ENCODE measurements at regions not wholly inside any gene's neighbourhood (a gene's known extent, or its start where the extent isn't known, plus 50 kb on each side); places are given as distances from the start of the nearest gene placed in this dataset.

DNA sequence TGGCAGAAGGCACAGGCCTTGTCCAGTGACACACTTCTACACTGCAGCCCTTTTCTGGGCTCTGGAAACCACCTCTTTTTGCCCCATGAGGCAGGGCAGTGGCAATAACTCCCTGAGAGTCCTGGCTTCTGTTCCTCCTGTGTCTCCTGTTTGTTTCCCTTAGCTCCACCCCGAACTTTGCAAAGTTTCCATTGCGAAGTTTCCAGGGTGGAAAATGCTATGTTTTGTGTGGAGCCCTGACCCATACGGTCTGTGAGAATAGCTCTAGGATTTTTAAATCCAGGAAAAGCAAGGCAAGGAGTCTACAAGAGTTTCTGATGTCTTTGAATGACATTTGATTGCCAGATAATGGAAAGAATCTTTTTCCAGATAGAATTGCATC is 92.2 kb upstream of the AKR1E2 start:
- TF ChIP-seq, protein P1, sequence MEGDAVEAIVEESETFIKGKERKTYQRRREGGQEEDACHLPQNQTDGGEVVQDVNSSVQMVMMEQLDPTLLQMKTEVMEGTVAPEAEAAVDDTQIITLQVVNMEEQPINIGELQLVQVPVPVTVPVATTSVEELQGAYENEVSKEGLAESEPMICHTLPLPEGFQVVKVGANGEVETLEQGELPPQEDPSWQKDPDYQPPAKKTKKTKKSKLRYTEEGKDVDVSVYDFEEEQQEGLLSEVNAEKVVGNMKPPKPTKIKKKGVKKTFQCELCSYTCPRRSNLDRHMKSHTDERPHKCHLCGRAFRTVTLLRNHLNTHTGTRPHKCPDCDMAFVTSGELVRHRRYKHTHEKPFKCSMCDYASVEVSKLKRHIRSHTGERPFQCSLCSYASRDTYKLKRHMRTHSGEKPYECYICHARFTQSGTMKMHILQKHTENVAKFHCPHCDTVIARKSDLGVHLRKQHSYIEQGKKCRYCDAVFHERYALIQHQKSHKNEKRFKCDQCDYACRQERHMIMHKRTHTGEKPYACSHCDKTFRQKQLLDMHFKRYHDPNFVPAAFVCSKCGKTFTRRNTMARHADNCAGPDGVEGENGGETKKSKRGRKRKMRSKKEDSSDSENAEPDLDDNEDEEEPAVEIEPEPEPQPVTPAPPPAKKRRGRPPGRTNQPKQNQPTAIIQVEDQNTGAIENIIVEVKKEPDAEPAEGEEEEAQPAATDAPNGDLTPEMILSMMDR (conservative IDR thresholded peaks at IDR 0.05; ENCODE audit: low read depth, low read length): no peak

DNA sequence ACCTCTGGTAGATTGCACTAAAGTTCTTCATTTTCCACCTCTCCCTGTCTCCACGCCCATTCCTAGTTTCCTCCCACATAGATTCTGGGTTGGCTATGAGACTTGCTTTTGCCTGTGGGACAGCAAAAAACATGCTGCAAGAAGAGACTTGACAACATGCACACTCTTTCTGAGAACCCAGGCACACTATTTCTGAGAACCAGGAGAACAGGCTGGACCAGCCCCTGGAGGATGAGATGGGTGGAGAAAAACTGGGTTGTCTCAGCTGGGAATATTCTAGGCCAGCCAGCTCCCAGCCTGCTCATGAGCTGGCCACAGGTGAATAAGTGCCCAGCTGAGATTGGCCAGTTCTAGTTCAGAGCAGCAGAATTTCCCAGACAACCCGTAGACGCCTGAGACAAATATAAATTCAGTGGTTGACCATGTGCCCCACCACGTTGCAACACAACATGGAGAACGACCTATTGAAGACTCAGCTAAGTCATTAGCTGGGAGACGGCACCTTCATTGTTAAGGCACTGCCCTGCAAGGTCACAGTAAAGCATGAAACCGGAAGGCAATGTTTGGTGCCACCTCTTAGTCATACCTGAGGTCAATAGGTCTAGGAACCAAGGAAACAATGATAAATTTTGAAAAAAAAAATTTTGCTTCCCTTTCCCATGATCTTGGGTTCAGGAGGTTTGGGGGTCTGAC is 92.7 kb upstream of the AKR1E2 start:
- DNase-seq (ENCODE audit: low read depth): no peak
- no peak overlapping the region for H3K4me3 ChIP-seq (ENCODE audit: low read depth, low read length)
- TF ChIP-seq, protein P1 (conservative IDR thresholded peaks at IDR 0.05; ENCODE audit: low read depth, low read length): no peak

More for the DNA sequence above, 92.2 kb upstream of the AKR1E2 start:
- no peak overlapping the region for H3K4me3 ChIP-seq (ENCODE audit: low read depth, low read length)
- no peak for DNase-seq (ENCODE audit: low read depth)

DNA sequence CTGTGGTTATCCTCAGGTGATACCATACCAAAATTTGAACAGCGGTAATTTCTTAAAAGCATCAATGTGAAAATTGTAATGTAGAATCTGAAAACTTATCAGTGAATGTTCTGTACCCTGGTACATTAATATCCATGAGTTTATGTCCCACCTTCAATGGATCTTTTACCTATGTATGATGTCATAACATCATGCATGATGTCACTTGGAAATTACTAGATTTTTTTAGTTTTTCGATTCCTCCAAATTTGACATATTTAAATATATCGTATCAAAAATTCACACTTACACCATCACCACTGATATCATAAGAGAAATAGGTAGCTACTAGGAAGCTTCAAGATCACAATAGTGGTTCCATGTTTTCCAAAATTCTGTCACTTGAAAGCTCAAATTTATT is 95.0 kb upstream of the AKR1E2 start:
- DNase-seq (ENCODE audit: low read depth): no peak
- TF ChIP-seq, protein P1 (conservative IDR thresholded peaks at IDR 0.05; ENCODE audit: low read depth, low read length): no peak
- H3K4me3 ChIP-seq (ENCODE audit: low read depth, low read length): no peak overlapping the region

DNA sequence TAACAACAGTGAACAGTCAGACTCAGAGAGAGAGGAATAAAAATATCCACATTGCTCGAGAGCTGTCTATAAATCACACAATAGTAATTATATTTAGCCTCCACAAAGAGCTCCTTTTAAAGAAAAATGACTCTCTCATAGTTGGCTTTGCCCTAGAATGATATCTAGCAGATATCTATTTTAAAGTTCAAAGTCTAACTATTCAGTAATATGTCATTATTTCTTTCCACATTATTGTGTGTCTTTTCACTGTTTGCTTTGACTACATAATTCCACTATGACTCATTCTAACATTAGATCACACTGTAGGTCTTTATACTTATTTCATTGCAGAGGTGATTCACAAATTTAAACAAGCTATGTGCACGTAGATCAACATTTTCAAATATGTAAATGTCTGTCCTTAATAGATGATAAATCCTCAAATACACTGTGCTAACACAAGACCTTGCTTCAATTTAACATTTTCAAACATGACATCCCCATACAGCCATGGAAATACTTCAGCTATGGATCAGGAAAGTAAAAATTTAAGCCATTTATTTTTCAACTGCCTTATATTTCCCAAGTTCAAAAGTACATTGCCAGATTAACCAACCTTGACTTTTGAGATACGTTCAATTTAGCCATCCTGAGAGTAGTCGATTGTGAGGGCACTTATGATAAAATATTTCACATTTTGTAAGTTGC is 99.9 kb upstream of the AKR1E2 start:
- TF ChIP-seq, protein P1 (conservative IDR thresholded peaks at IDR 0.05; ENCODE audit: low read depth, low read length): no peak
- DNase-seq (ENCODE audit: low read depth): peak; percentile 52
- no peak overlapping the region for H3K4me3 ChIP-seq (ENCODE audit: low read depth, low read length)

DNA sequence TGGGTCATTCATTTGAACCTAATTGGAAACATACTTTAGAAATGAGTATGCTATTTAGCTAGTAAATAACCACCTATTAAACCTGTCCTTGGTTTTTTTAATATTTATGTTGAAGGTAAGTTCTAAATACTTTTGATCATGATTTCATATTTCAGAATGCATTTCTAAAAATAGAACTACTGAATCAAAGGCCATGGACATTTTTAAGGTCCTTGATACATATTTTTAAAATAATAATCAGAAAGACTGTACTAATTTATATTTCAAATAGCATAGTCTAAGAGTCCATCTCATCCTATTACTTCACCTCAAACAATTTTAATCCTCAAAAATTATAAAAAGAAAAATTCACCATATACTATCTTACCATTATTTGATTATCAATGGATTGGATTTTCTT is 102.1 kb upstream of the AKR1E2 start:
- TF ChIP-seq, protein P1 (conservative IDR thresholded peaks at IDR 0.05; ENCODE audit: low read depth, low read length): no peak
- no peak overlapping the region for H3K4me3 ChIP-seq (ENCODE audit: low read depth, low read length)
- no peak for DNase-seq (ENCODE audit: low read depth)

DNA sequence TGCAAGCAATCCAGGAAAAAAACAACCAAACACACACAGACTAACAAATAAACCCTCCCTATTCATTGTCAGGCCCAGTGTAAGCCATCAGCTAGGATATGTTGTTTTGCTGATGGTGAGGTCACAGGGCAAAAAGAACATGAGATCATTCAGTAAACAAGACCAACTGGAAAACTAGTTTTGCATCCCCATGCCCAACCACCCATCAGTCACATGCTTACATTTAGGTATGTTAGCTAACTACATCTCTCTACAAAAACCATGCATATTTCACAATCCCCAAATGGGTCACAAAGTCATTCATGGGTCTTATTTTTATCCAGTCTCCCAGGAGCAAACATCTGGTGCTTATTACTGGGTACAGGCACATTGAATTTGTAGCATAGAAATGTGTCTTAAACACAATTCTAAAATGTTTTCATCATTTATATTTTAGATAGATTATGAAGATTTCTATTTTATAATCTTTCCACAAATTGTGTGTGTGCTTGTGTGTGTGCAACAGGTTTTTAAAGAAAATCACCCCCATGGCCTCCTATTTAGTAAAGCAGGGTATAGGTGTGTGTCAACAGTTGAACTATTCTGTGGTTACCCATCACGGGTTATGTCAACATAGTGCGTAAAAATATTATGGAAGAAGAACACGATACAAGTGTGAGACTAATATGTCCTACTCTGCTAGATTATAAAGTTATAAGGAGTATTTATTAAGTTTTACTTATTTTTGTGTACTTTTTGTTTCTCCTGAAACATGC is 103.8 kb upstream of the AKR1E2 start:
- H3K4me3 ChIP-seq (ENCODE audit: low read depth, low read length): no peak overlapping the region
- DNase-seq (ENCODE audit: low read depth): no peak

More for the DNA sequence above, 103.8 kb upstream of the AKR1E2 start:
- TF ChIP-seq, protein P1 (conservative IDR thresholded peaks at IDR 0.05; ENCODE audit: low read depth, low read length): no peak
